ENCODE measurements at regions not wholly inside any gene's neighbourhood (a gene's known extent, or its start where the extent isn't known, plus 50 kb on each side); places are given as distances from the start of the nearest gene placed in this dataset.
A peak's percentile ranks its signal among the peaks of the same experiment; 100 is the strongest.

DNA sequence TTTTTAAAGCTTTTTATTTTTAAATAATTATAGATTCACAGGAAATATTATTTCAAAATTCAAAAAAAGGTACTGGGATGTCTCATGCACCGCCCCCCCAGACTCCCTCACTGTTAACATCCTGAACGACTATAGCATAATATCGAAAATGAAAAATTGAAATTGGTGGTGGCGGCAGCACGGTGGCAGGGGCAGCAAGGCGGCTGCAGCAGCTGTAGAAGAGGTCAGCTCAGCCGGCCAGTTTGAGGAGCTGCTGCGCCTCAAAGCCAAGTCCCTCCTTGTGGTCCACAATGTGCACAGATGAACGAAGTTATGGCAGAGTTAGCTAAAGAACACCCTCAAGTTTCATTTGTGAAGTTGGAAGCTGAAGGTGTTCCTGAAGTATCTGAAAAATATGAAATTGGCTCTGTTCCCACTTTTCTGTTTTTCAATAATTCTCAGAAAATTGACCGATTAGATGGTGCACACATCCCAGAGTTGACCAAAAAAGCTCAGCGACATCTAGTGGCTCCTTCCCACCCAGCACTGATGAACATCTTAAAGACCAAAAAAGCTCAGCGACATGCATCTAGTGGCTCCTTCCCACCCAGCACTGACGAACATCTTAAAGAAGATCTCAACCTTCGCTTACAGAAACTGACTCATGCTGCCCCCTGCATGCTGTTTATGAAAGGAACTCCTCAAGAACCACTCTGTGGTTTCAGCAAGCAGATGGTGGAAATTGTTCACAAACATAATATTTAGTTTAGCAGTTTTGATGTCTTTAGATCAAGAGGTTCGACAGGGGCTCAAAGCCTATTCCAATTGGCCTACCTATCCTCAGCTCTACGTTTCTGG is 100.8 kb downstream of the FAM217A start:
- TF ChIP-seq, protein P1, sequence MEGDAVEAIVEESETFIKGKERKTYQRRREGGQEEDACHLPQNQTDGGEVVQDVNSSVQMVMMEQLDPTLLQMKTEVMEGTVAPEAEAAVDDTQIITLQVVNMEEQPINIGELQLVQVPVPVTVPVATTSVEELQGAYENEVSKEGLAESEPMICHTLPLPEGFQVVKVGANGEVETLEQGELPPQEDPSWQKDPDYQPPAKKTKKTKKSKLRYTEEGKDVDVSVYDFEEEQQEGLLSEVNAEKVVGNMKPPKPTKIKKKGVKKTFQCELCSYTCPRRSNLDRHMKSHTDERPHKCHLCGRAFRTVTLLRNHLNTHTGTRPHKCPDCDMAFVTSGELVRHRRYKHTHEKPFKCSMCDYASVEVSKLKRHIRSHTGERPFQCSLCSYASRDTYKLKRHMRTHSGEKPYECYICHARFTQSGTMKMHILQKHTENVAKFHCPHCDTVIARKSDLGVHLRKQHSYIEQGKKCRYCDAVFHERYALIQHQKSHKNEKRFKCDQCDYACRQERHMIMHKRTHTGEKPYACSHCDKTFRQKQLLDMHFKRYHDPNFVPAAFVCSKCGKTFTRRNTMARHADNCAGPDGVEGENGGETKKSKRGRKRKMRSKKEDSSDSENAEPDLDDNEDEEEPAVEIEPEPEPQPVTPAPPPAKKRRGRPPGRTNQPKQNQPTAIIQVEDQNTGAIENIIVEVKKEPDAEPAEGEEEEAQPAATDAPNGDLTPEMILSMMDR (IDR thresholded peaks at IDR 0.05; ENCODE audit: low read depth, low read length, poor library complexity, severe bottlenecking): peak; percentile 68
- no peak for TF ChIP-seq EZH2phosphoT487 (IDR thresholded peaks at IDR 0.05; ENCODE audit: borderline replicate concordance, low read length)

All from DOHH2 (cell line).